Left renal cortex interstitium (tissue), 4 donors: ENCODE measurements at regions not wholly inside any gene's neighbourhood (a gene's known extent, or its start where the extent isn't known, plus 50 kb on each side); places are given as distances from the start of the nearest gene placed in this dataset.
A peak's percentile ranks its signal among the peaks of the same experiment; 100 is the strongest.
"Not testable (repeated sequence)": the region's sequence is repeated elsewhere in the genome, so short reads cannot be mapped to it uniquely, and the experiment has no call there.

Experiments
- DNase-seq, 4 donors: peaks; one replicate each; pipeline ENCODE4 v3.0.0-alpha.2; 2013; ENCODE audit warnings: low read depth in 4 of 4, low spot score in 2 of 4, missing footprints in 1 of 4

- DNase-seq: no peak
Measured at GRCh38 chr22:22193923-22194322, 50.7 kb upstream of the VPREB1 start.

- DNase-seq: not testable (repeated sequence)
Measured at GRCh38 chr22:22193462-22193861, 51.1 kb upstream of the VPREB1 start.

GRCh38 chr22:22193006-22193405, 51.6 kb upstream of the VPREB1 start:
- not testable (repeated sequence) for DNase-seq

GRCh38 chr22:22189796-22190195, 54.8 kb upstream of the VPREB1 start:
- DNase-seq: not testable (repeated sequence)

- DNase-seq: not testable (repeated sequence)
Measured at GRCh38 chr22:22187863-22188262, 56.7 kb upstream of the VPREB1 start.

GRCh38 chr22:22187299-22187698, 57.3 kb upstream of the VPREB1 start:
- no peak for DNase-seq

GRCh38 chr22:22185844-22186499, 58.6 kb upstream of the VPREB1 start:
- DNase-seq: no peak

- DNase-seq: no peak
Measured at GRCh38 chr22:22185217-22185616, 59.4 kb upstream of the VPREB1 start.

GRCh38 chr22:22184277-22184807, 60.2 kb upstream of the VPREB1 start:
- DNase-seq: no peak

- no peak for DNase-seq
Measured at GRCh38 chr22:22182990-22183264, 61.7 kb upstream of the VPREB1 start.

- DNase-seq: no peak
Measured at GRCh38 chr22:22182218-22182989, 62.2 kb upstream of the VPREB1 start.

- peak in 2 of 4 donors; percentile 54 to 70 for DNase-seq
Measured at GRCh38 chr22:22181341-22181850, 63.2 kb upstream of the VPREB1 start.

GRCh38 chr22:22180738-22181285, 63.8 kb upstream of the VPREB1 start:
- DNase-seq: no peak

GRCh38 chr22:22179858-22180257, 64.7 kb upstream of the VPREB1 start:
- DNase-seq: no peak

- DNase-seq: no peak
Measured at GRCh38 chr22:22178992-22179391, 65.6 kb upstream of the VPREB1 start.

GRCh38 chr22:22178355-22178965, 66.1 kb upstream of the VPREB1 start:
- no peak for DNase-seq

- no peak for DNase-seq
Measured at GRCh38 chr22:22176929-22177616, 67.5 kb upstream of the VPREB1 start.

GRCh38 chr22:22172896-22173628, 71.5 kb upstream of the VPREB1 start:
- DNase-seq: not testable (repeated sequence)

GRCh38 chr22:22171357-22172218, 73.0 kb upstream of the VPREB1 start:
- no peak for DNase-seq
